Endothelial cell of umbilical vein (primary cell): ENCODE measurements at regions not wholly inside any gene's neighbourhood (a gene's known extent, or its start where the extent isn't known, plus 50 kb on each side); places are given as distances from the start of the nearest gene placed in this dataset.

Experiments used
- EZH2 ChIP-seq: IDR thresholded peaks from 2 replicates; pipeline ENCODE4 v1.6.1; 2012; ENCODE audit warnings: borderline replicate concordance, low read depth, mild to moderate bottlenecking, moderate library complexity, low read length, inconsistent platforms; ENCODE audit not compliant: severe bottlenecking
- GATA2 ChIP-seq: IDR thresholded peaks from 2 replicates; pipeline ENCODE4 v1.7.0; 2011; ENCODE audit warnings: low read depth, mild to moderate bottlenecking, moderate library complexity, mixed read lengths, low read length; ENCODE audit not compliant: insufficient read length, insufficient read depth
- MAX ChIP-seq: IDR thresholded peaks from 2 replicates; pipeline ENCODE4 v1.6.1; 2011; ENCODE audit not compliant: insufficient read depth, insufficient read length
- MYC ChIP-seq: IDR thresholded peaks from one replicate; pipeline ENCODE4 v1.6.1; 2011; ENCODE audit warnings: mild to moderate bottlenecking, low read depth, low read length
- POLR2A ChIP-seq: IDR thresholded peaks from 2 replicates; pipeline ENCODE4 v1.6.1; 2012; ENCODE audit warnings: low read depth, mild to moderate bottlenecking, control low read depth, low read length
- POLR2AphosphoS5 ChIP-seq: IDR thresholded peaks from 2 replicates; pipeline ENCODE4 v1.6.1; 2012; ENCODE audit warnings: low read depth, mild to moderate bottlenecking, control low read depth, low read length, moderate library complexity; ENCODE audit not compliant: insufficient read depth
- TF ChIP-seq, protein P1 (sequence below), 2 donors: IDR thresholded peaks; 1 replicate in 1 of 2; 2 replicates in 1 of 2; pipeline ENCODE4 v1.5.1; 2011; ENCODE audit warnings: low read length in 2 of 2, mild to moderate bottlenecking in 2 of 2, moderate library complexity in 2 of 2, control low read depth in 1 of 2, inconsistent platforms in 1 of 2, low read depth in 1 of 2; ENCODE audit not compliant: insufficient read depth in 1 of 2; ENCODE audit errors: extremely low read depth in 1 of 2

DNA sequence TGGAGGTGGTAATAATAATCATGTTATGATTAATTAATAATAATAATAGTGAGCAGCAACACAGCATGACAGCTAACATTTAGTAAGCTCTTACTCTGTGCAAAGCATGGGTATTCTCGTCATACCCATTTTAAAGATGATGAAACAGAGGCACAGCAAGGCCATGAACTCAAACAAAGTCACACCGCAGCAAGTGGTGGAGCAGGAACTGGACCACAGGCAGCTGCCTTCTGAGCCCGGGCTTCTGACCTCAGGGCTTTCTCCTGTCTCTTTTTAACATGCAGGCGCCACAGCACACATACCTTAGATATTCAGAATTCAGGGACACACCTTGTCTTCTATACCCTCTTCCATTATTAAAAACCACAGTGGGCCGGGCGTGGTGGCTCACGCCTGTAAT, 50.7 kb upstream of the SPATA12 start:
- TF ChIP-seq GATA2: no peak
- no peak for TF ChIP-seq POLR2A
- TF ChIP-seq, protein P1, sequence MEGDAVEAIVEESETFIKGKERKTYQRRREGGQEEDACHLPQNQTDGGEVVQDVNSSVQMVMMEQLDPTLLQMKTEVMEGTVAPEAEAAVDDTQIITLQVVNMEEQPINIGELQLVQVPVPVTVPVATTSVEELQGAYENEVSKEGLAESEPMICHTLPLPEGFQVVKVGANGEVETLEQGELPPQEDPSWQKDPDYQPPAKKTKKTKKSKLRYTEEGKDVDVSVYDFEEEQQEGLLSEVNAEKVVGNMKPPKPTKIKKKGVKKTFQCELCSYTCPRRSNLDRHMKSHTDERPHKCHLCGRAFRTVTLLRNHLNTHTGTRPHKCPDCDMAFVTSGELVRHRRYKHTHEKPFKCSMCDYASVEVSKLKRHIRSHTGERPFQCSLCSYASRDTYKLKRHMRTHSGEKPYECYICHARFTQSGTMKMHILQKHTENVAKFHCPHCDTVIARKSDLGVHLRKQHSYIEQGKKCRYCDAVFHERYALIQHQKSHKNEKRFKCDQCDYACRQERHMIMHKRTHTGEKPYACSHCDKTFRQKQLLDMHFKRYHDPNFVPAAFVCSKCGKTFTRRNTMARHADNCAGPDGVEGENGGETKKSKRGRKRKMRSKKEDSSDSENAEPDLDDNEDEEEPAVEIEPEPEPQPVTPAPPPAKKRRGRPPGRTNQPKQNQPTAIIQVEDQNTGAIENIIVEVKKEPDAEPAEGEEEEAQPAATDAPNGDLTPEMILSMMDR (IDR thresholded peaks at IDR 0.05; ENCODE audit: extremely low read depth in 1 of 2, insufficient read depth in 1 of 2, low read depth in 1 of 2, low read length in 2 of 2): no peak
- no peak for TF ChIP-seq EZH2
- no peak for TF ChIP-seq POLR2AphosphoS5
- no peak for TF ChIP-seq MYC
- TF ChIP-seq MAX: no peak
